Smooth muscle cell (in vitro differentiated cells): ENCODE measurements at regions not wholly inside any gene's neighbourhood (a gene's known extent, or its start where the extent isn't known, plus 50 kb on each side); places are given as distances from the start of the nearest gene placed in this dataset. TPM values are rescaled to one million over a fixed set of nuclear protein-coding genes. Genes with fewer than 3 reads are reported as not detected.
"Not testable (repeated sequence)": the region's sequence is repeated elsewhere in the genome, so short reads cannot be mapped to it uniquely, and the experiment has no call there.

Experiments
- DNase-seq: peaks from one replicate; lab custom pipeline; 2025; ENCODE audit not compliant: unreplicated experiment; lab: John Stamatoyannopoulos, UW
- H2AFZ ChIP-seq: fragments of 200-600 bp; sonication (generic); 2 replicates; pipeline ENCODE4 v1.6.0; 2016; ENCODE audit warnings: antibody characterized with exemption, low read depth, mild to moderate bottlenecking
- H3F3A ChIP-seq: fragments of 200-600 bp; sonication (generic); 2 replicates; pipeline ENCODE4 v1.6.0; 2017; ENCODE audit warnings: antibody characterized with exemption, low read depth
- H3K27ac ChIP-seq: fragments of 200-600 bp; sonication (generic); 2 replicates; pipeline ENCODE4 v1.5.1; 2016; ENCODE audit warnings: low read depth, mild to moderate bottlenecking
- H3K27me3 ChIP-seq: fragments of 200-600 bp; sonication (generic); 2 replicates; pipeline ENCODE4 v1.6.1; 2016; ENCODE audit warnings: low read depth, mild to moderate bottlenecking
- H3K36me3 ChIP-seq: fragments of 200-600 bp; sonication (generic); 2 replicates; pipeline ENCODE4 v1.5.1; 2016; ENCODE audit warnings: low read depth
- H3K4me1 ChIP-seq: fragments of 200-600 bp; sonication (generic); 2 replicates; pipeline ENCODE4 v1.5.1; 2016; ENCODE audit warnings: low read depth
- H3K4me2 ChIP-seq: fragments of 200-600 bp; sonication (generic); 2 replicates; pipeline ENCODE4 v1.6.0; 2016; ENCODE audit warnings: mild to moderate bottlenecking
- H3K4me3 ChIP-seq: fragments of 200-600 bp; sonication (generic); 2 replicates; pipeline ENCODE4 v1.5.1; 2016; ENCODE audit warnings: mild to moderate bottlenecking
- H3K79me2 ChIP-seq: fragments of 200-600 bp; sonication (generic); 2 replicates; pipeline ENCODE4 v1.6.0; 2016; ENCODE audit warnings: low read depth, mild to moderate bottlenecking
- H3K9ac ChIP-seq: fragments of 200-600 bp; sonication (generic); 2 replicates; pipeline ENCODE4 v1.6.0; 2016; ENCODE audit warnings: low read depth
- H3K9me3 ChIP-seq: fragments of 200-600 bp; sonication (generic); replicated peaks from 2 replicates; pipeline ENCODE4 v1.5.1; 2016; ENCODE audit warnings: low read depth
- H4K20me1 ChIP-seq: fragments of 200-600 bp; sonication (generic); 2 replicates; pipeline ENCODE4 v1.6.0; 2016; ENCODE audit warnings: low read depth
- WGBS: methylation state at CpG from one replicate; pipeline ENCODE4 v1.1.7; 2016; ENCODE audit warnings: low lambda C conversion rate; 5-methylcytosine and 5-hydroxymethylcytosine counted together
- small RNA-seq: library from RNA; depleted of rRNA; stranded (forward); fragments of <200 nt; gene quantifications from one replicate; pipeline ENCODE3, GENCODE V24; 2014

- not testable (repeated sequence) for H3K9ac ChIP-seq, H2AFZ ChIP-seq, H3K36me3 ChIP-seq, H3K4me1 ChIP-seq, H3K4me2 ChIP-seq, H3K4me3 ChIP-seq, H3K27ac ChIP-seq, DNase-seq, H3K9me3 ChIP-seq, H4K20me1 ChIP-seq, H3F3A ChIP-seq, H3K27me3 ChIP-seq, H3K79me2 ChIP-seq
- WGBS: 93% methylated on average over 3 of the region's 3 CpGs
These were observed 53.4 kb upstream of the PARP8 start for GRCh38 chr5:50613057-50613456.

Small RNA genes in the stretch of these regions (small RNA-seq; reads per million reads assigned to genes)
- gene AC112187.2: not detected
